Epithelial cell of proximal tubule (primary cell): ENCODE measurements at regions not wholly inside any gene's neighbourhood (a gene's known extent, or its start where the extent isn't known, plus 50 kb on each side); places are given as distances from the start of the nearest gene placed in this dataset.

Experiments used
- DNase-seq: peaks from one replicate; pipeline ENCODE4 v3.0.0-alpha.2; 2011; ENCODE audit warnings: low read depth
- H3K4me3 ChIP-seq: 2 replicates; pipeline ENCODE4 v1.5.1; 2011; ENCODE audit warnings: low read depth, mild to moderate bottlenecking, low read length
- CTCF ChIP-seq: conservative IDR thresholded peaks from 2 replicates; pipeline ENCODE4 v1.5.1; 2012; ENCODE audit warnings: low read depth, mild to moderate bottlenecking, low read length

GRCh38 chr20:21956591-21956990, 251.1 kb downstream of the PAX1 start:
- DNase-seq, result no peak
- TF ChIP-seq CTCF, result no peak

GRCh38 chr20:21947406-21947805, 241.9 kb downstream of the PAX1 start:
- no peak for DNase-seq
- H3K4me3 ChIP-seq, result no peak overlapping the region
- no peak for TF ChIP-seq CTCF

More at GRCh38 chr20:21956591-21956990, 251.1 kb downstream of the PAX1 start:
- no peak overlapping the region for H3K4me3 ChIP-seq

GRCh38 chr20:21944227-21944626, 238.8 kb downstream of the PAX1 start:
- no peak for TF ChIP-seq CTCF
- H3K4me3 ChIP-seq, result no peak overlapping the region
- no peak for DNase-seq

GRCh38 chr20:21941941-21942805, 236.7 kb downstream of the PAX1 start:
- TF ChIP-seq CTCF, result no peak
- DNase-seq, result no peak
- H3K4me3 ChIP-seq, result no peak overlapping the region

- no peak overlapping the region for H3K4me3 ChIP-seq
- TF ChIP-seq CTCF, result no peak
- no peak for DNase-seq
Observed at GRCh38 chr20:21936720-21937380, 231.4 kb downstream of the PAX1 start.

GRCh38 chr20:21936261-21936660, 230.8 kb downstream of the PAX1 start:
- no peak for TF ChIP-seq CTCF
- DNase-seq, result no peak
- H3K4me3 ChIP-seq, result no peak overlapping the region
